SU-DHL-6 (cell line): ENCODE measurements at regions not wholly inside any gene's neighbourhood (a gene's known extent, or its start where the extent isn't known, plus 50 kb on each side); places are given as distances from the start of the nearest gene placed in this dataset.

Source experiments
- H2AFZ ChIP-seq: fragments of 200-600 bp; sonication (generic); 2 replicates; pipeline ENCODE4 v1.6.1; 2014; ENCODE audit warnings: low read depth, mild to moderate bottlenecking, moderate library complexity, mixed read lengths, antibody characterized with exemption, low read length; ENCODE audit not compliant: severe bottlenecking
- H3F3A ChIP-seq: fragments of 200-600 bp; shearing (Covaris generic); 2 replicates; pipeline ENCODE4 v1.6.0; 2016; ENCODE audit warnings: antibody characterized with exemption, mild to moderate bottlenecking; ENCODE audit not compliant: insufficient read depth
- H3K27ac ChIP-seq: fragments of 200-600 bp; sonication (generic); 2 replicates; pipeline ENCODE4 v1.5.1; 2016; ENCODE audit warnings: low read depth, mild to moderate bottlenecking, low read length, moderate library complexity, mixed read lengths
- H3K27me3 ChIP-seq: fragments of 200-600 bp; sonication (generic), shearing (Covaris generic); 2 replicates; pipeline ENCODE4 v1.6.0; 2014; ENCODE audit warnings: mild to moderate bottlenecking, low read length
- H3K36me3 ChIP-seq: fragments of 200-600 bp; sonication (generic); 2 replicates; pipeline ENCODE4 v1.6.1; 2014; ENCODE audit warnings: mild to moderate bottlenecking, low read length, mixed read lengths
- H3K4me2 ChIP-seq: fragments of 300-600, 200-600 bp; shearing (Covaris generic), sonication (generic); 2 replicates; pipeline ENCODE4 v1.6.0; 2014; ENCODE audit warnings: low read length, low read depth, mild to moderate bottlenecking; ENCODE audit not compliant: poor library complexity, severe bottlenecking
- H3K4me3 ChIP-seq: fragments of 200-600 bp; sonication (generic); 2 replicates; pipeline ENCODE4 v1.5.1; 2014; ENCODE audit warnings: antibody characterized with exemption, low read length, mild to moderate bottlenecking, mixed read lengths; ENCODE audit not compliant: insufficient read depth, poor library complexity, severe bottlenecking
- H3K79me2 ChIP-seq: fragments of 200-600 bp; sonication (generic); 2 replicates; pipeline ENCODE4 v1.6.1; 2014; ENCODE audit warnings: mild to moderate bottlenecking, low read length, moderate library complexity; ENCODE audit not compliant: insufficient read depth
- H3K9ac ChIP-seq: fragments of 200-600 bp; sonication (generic); 2 replicates; pipeline ENCODE4 v1.7.0; 2014; ENCODE audit warnings: mild to moderate bottlenecking, low read length
- H3K9me2 ChIP-seq: fragments of 200-600 bp; sonication (generic); replicated peaks from 2 replicates; pipeline ENCODE4 v1.6.1; 2014; ENCODE audit warnings: low read length; ENCODE audit not compliant: insufficient read depth
- H3K9me3 ChIP-seq: fragments of 200-600 bp; sonication (generic); 2 replicates; pipeline ENCODE4 v1.6.1; 2014; ENCODE audit warnings: low read length, mixed read lengths; ENCODE audit not compliant: insufficient read depth
- H4K20me1 ChIP-seq: fragments of 200-600 bp; sonication (generic); 2 replicates; pipeline ENCODE4 v1.6.1; 2014; ENCODE audit warnings: low read depth, mild to moderate bottlenecking, antibody characterized with exemption, low read length, moderate library complexity, mixed read lengths
- CTCF ChIP-seq: fragments of 200-600 bp; sonication (generic); IDR thresholded peaks from one replicate; pipeline ENCODE4 v1.5.1; 2017; ENCODE audit warnings: antibody characterized with exemption, mild to moderate bottlenecking, low read length, moderate library complexity; ENCODE audit not compliant: insufficient read depth, poor library complexity, severe bottlenecking
- EZH2phosphoT487 ChIP-seq: fragments of 200-600 bp; sonication (generic), shearing (Covaris generic); conservative IDR thresholded peaks from 2 replicates; pipeline ENCODE4 v1.6.1; 2018; ENCODE audit warnings: mild to moderate bottlenecking, antibody characterized with exemption, low read length, moderate library complexity, mixed read lengths

DNA sequence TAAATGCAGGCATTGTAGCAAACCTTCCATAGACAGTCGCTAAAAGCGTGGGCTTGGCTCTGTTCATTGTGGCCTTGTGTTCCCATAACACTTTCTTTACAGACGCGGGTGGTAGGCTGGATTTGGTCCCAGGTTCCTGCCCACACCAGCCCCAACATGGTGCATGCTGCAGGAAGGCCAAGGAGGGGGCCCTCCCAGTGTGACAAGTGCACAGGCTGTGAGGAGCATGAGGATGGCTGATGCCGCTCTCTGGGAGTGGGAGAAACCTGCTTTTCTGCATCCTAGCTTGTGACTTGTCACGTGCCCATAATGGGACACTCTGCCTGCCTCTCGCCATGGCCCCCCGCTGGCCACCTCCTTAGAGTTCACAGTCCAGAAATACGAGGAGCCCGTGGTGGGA is 161.8 kb upstream of the B3GAT1 start:
- Histone ChIP-seq H3K79me2 (no peaks in the 10 kb centered on the region), H3K9me3 (no peaks in the 10 kb centered on the region), H3K27ac (no peak overlapping the region), H3K9me2 (no peaks in the 10 kb centered on the region), H2AFZ (no peak overlapping the region), H4K20me1 (no peaks in the 10 kb centered on the region), H3K4me3 (no peak overlapping the region), H3K27me3 (no peaks in the 10 kb centered on the region), H3K4me2 (no peak overlapping the region), H3F3A (no peaks in the 10 kb centered on the region), H3K36me3 (no peaks in the 10 kb centered on the region), H3K9ac (no peak overlapping the region)
- no peak for TF ChIP-seq CTCF
- TF ChIP-seq EZH2phosphoT487 = no peak

- Histone ChIP-seq H3K27ac (no peak overlapping the region), H4K20me1 (no peaks in the 10 kb centered on the region), H2AFZ (no peak overlapping the region), H3K9ac (no peak overlapping the region), H3K9me3 (no peaks in the 10 kb centered on the region), H3F3A (no peaks in the 10 kb centered on the region), H3K9me2 (no peaks in the 10 kb centered on the region), H3K27me3 (no peaks in the 10 kb centered on the region), H3K79me2 (no peaks in the 10 kb centered on the region), H3K4me2 (no peak overlapping the region), H3K36me3 (no peaks in the 10 kb centered on the region), H3K4me3 (no peak overlapping the region)
- TF ChIP-seq CTCF (no peak), EZH2phosphoT487 (no peak)
Observed at GRCh38 chr11:134572741-134573675, 161.0 kb upstream of the B3GAT1 start.

DNA sequence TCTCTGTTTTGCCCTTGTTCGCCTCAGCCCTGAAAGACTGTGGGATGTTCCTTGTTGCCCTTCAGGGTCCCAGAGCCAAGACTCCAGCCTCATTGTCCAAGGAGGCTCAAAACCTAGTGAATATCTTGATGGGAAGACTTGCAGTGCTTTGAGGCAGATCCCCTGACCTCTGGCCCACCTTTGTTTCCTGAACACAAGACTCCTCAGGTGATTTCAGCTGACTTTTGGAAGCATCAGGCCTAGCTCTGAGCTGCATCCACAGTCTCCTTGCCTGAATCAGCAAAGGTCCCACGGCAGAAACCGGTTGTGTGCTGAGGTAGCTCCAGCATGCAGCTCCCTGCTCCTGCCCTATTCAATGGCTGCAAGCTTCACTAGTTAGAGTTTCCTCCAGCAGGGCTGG is 159.3 kb upstream of the B3GAT1 start:
- Histone ChIP-seq H2AFZ (no peak overlapping the region), H3K9me2 (no peaks in the 10 kb centered on the region), H3K27ac (no peak overlapping the region), H3K9me3 (no peaks in the 10 kb centered on the region), H3K27me3 (no peaks in the 10 kb centered on the region), H3K4me2 (no peak overlapping the region), H3K79me2 (no peaks in the 10 kb centered on the region), H3K4me3 (no peak overlapping the region), H3K9ac (no peak overlapping the region), H4K20me1 (no peaks in the 10 kb centered on the region), H3F3A (no peaks in the 10 kb centered on the region), H3K36me3 (no peaks in the 10 kb centered on the region)
- TF ChIP-seq CTCF (no peak), EZH2phosphoT487 (no peak)
